ENCODE measurements at regions not wholly inside any gene's neighbourhood (a gene's known extent, or its start where the extent isn't known, plus 50 kb on each side); places are given as distances from the start of the nearest gene placed in this dataset.

- TF ChIP-seq CTCF (conservative IDR thresholded peaks at IDR 0.05; ENCODE audit: low read depth, low read length) (no peak), EZH2 (IDR thresholded peaks at IDR 0.05; ENCODE audit: low read length, unreplicated experiment) (no peak), EZH2phosphoT487 (IDR thresholded peaks at IDR 0.05; ENCODE audit: borderline replicate concordance, low read length) (no peak)
Measured at GRCh38 chr4:188707036-188707435, 567.8 kb downstream of the TRIML1 start.

Measured in PC-3 (cell line).